ENCODE measurements at regions not wholly inside any gene's neighbourhood (a gene's known extent, or its start where the extent isn't known, plus 50 kb on each side); places are given as distances from the start of the nearest gene placed in this dataset.

GRCh38 chr17:34527908-34528470 lies 51.4 kb upstream of the TMEM132E start:
- DNase-seq, result no peak

- DNase-seq, result no peak
Measured at GRCh38 chr17:34527136-34527907, 52.1 kb upstream of the TMEM132E start.

DNA sequence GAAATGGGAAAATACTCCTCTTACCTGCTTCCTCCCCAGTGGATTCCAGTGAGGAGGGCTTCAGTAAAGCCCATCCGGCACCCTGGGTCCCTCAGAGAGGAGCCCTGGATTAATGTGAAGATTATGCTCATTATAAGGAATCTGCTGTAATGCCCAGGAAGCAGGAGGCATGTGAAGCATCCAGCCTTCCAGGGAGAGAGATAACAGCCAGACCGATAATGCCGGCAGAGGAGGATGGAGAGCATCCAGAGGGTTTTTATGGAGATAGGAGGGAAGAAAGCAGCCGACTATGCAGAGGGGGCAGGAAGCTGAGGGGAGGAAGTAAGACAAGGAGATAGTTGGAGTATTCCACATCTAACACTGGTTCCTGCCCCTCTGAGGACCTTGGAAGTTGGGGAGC lies 53.7 kb upstream of the TMEM132E start:
- DNase-seq, result no peak

DNA sequence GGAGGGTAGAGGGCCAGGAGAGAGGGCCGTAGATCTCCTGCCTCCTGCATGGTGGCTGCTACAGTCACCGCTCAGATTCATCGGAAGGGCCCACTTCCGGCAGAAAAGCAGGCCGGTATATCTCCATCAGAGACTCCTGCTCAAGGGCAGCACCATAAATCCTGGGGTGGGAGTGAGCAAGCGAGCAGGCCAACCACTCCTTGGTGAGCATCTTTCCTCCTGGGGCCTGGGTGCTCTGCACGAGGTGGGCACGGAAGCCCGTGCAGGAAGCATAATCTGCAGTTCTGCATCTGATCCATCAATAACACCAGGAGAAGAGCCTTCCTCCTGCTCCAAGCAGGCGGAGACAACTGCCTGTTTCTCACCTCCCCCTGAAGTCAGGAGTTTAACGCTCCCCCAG lies 57.4 kb upstream of the TMEM132E start:
- DNase-seq, result no peak

- no peak for DNase-seq
Measured at GRCh38 chr17:34519282-34519681, 60.1 kb upstream of the TMEM132E start.

GRCh38 chr17:34517406-34517805 lies 62.0 kb upstream of the TMEM132E start:
- no peak for DNase-seq

DNA sequence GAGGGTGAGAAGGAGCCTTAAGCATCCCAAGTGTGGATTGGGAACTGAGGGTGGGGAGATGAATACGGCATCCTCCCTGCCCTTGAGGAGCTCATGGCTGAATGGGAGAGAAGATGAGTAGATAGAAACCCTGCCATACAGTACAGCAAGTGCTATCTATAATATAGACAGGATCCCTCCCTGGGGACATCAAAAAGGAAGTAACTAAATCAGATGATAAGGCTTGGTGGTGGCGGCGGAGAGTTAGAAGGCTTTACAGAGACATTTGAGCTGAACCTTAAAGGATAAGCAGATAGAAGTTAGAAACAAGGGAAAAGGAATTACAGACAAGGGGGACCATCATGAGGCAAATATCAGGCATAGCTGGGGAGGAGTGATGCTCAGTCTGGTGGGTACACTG lies 67.5 kb upstream of the TMEM132E start:
- no peak for DNase-seq

DNA sequence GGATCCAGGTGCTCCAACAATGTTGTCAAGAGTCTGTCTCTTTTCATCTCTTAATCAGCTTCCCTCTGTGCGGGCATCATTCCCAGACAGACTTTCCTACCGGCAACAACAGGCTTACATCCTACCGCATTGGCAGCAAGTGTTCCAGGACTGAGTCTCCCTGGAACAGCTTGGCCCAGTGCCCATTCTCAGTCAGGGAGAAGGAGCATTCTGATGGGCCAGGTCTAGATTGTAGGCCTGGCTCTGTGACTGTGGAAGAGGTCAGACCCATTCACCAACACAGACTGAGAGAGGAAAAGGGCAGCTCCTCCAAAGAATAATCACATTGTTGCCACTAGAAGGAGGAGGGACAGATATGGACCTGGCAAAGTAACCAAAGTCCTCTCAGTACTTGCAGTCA lies 68.1 kb upstream of the TMEM132E start:
- no peak for DNase-seq

DNA sequence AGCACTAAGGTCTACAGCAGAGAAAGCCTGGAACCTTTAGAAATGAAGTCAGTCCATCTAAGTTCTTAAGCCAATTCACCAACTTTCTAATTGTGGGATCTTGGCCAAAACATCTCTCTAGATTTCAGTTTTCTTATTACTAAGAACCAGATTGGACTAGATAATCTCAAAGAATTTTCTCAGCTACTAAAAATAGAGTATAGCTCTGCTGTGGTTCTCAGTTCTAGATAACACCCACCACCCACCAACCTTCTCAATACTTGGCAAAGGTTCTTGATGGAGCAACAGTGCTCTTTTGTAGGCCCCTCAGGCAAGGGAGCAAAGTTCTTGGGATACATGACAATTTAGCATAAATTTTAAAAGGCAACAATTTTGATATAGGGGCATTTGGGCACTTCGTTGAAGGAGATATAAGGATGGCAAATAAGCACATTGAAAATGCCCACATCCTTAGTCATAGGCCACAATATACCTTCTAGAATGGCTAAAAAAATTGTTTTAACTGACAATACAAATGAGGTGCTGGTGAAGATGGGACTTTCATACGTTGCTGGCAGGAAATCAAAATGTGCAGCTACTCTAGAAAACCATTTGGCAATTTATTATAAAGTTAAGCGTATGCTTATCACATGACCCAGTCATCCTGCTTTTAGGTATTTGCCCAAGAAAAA lies 74.4 kb upstream of the TMEM132E start:
- no peak for DNase-seq

DNA sequence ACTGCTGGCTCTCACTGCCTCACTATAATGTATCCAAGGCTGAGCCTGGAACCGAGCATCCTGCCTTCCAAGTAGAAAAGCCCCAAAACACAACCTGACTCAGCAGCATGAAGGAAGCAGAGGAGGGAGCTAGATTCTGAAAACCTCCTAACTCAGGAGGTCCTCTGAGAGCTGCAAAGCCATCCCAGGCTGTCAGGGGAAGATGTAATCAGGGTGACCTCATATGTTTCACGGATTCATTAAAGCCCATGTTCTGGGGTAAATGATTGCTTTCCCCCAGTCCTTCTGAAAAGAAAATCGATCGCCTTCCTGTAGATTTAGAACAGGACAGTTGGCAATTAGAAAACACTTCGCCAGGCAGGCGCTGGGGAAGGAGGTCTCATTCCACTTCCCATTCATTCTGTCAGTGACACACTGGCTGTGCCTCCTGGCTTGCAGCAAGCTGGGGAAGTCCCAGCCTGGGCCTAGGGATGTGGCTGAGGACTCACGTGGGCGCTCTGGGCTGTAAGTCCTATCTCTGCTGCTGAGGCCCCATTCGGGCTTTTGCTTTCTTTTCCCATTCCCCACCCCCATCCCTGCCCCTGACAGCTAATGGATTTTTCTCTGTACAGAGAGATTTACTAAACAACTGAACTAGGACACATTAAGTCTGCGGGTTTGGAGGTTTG lies 75.7 kb upstream of the TMEM132E start:
- no peak for DNase-seq

DNA sequence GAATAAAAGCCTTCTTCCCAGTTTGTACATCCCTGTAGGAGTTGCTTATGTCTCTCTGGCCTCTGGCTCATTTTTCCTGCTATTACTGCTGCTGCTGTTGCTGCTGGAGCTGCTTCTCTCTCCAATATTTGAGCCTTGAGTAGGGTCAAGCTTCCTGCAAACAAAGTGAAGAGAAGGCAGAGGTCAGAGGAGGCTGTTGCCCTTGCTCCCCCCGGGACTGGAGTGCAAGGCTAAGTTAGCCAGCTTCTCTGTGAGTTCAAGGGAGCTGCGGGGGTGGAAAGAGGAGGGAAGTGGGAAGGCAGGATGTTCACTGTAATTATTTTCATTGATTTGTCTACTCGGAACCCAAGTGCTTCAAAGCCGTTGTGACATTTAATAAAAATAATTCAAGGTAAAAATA lies 77.0 kb upstream of the TMEM132E start:
- no peak for DNase-seq

- no peak for DNase-seq
Measured at GRCh38 chr17:34499576-34499975, 79.8 kb upstream of the TMEM132E start.

DNA sequence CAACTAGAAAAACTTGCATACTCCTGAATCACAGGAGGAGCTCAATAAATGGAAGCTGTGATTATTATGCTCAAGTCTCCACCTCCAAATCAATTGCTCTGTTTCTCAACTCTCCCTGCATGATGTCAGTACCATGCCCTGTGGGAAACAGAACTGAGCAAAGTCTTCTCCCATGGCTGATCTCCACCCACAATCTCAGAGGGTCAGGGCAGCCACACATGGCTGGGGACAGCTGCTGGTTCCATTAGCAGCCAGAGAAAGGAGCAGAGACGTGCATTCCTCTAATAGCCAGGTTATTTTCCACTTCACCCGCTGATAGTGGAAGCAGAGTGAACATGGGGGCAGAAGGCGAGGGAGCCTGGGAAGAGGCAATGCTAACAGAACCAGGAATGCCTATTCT lies 85.5 kb upstream of the TMEM132E start:
- DNase-seq, result no peak

DNA sequence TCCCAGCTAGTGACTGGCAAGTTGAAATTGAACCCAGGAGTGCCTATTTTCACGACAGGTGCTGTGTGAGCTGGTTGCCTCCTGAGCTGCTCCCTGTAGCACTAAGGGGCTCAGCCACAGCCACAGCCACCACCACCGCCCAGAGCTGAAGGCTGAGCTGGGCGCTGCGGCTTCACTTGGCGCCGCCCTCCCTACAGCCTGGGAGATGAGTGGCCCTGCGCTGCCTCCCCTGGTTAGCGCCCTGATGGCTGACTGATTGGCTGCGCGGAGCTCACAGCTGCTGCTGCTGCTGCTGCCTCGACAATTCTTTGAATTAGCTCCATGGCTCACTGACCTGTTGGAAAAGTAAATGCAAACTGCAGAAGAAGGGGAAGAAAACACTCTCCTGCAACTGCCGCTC lies 91.8 kb upstream of the TMEM132E start:
- DNase-seq, result no peak

GRCh38 chr17:34486761-34487160 lies 92.6 kb upstream of the TMEM132E start:
- DNase-seq, result no peak

GRCh38 chr17:34485999-34486398 lies 93.4 kb upstream of the TMEM132E start:
- DNase-seq, result no peak

- no peak for DNase-seq
Measured at GRCh38 chr17:34484193-34484733, 95.1 kb upstream of the TMEM132E start.

DNA sequence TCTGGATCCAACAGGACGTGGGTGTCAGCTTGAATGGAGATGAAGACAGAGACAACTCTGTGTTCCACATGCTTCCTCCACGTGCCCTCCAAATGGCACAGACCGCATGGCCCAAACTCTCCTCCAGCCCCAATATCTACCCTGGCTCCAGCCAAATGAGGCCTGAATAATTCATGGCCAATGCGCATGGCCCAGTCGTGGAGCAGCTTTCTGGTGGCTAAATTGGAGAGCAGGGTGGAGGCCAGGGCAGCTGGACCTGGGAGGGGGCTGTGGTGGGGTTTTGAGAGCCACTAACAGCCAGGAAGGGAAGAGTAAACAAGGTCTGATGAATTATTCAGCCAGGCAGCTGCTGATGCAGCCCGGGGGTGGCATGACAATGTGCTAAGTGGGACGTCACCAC lies 96.7 kb upstream of the TMEM132E start:
- DNase-seq, result no peak

- no peak for DNase-seq
Measured at GRCh38 chr17:34481779-34482178, 97.6 kb upstream of the TMEM132E start.

DNA sequence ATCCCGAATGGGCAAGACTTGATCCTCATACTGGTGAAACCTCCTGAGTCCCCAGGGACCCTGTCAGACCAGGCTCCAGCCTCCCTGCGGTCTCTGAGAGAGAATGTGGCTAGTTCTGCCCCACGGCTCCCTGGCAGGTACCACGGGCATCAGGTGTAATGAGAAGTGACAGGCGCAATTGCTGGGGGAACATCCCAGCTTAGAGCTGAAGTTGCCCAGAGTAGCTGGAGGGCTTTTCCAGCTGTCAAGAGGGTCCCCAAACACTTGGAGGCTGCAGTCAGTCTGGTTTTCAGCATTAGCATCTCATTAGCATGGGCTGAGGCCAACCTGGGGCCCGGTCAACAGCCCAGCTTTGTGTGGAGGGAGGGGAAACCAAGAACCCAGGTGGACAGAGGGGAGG lies 100.0 kb upstream of the TMEM132E start:
- DNase-seq, result no peak

DNA sequence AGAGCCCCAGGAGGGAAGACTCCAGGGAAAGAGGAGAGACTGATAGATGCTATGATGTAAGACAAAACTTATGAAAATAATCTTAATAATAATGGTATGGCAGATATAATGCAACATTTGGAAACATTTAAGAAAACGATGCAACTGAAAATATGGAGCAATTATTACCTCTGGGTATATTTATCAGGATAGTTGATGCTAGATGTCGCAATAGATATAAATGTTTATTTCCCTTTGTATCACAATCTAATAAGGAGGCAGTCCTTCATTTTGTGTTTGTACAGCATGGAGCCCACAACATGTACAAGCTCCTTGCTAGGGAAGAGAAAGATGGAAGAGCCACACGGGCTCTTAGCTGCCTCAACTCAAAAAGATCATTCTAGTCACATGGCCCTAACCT lies 101.1 kb upstream of the TMEM132E start:
- DNase-seq, result no peak

GRCh38 chr17:34475296-34475695 lies 104.1 kb upstream of the TMEM132E start:
- no peak for DNase-seq

- no peak for DNase-seq
Measured at GRCh38 chr17:34474706-34475105, 104.7 kb upstream of the TMEM132E start.

DNA sequence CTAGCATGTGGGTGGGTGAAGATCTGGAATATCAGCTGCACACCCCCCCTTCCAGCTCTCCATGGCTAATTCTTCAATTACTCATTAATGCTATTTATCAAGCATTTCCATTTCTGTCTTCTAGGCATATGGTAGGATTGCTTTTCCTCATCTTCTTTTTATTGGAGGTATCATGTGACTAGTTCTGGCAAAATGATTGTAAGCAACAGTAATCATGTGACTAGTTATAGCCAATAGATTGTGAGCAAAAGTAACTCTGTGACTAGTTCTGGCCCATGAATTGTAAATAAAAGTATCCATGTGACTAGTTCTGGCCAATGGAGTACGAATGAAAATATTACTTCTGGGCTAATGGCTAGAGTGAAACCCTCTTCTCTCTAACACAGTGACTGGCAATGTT lies 107.0 kb upstream of the TMEM132E start:
- DNase-seq, result no peak

All from CD4-positive, alpha-beta T cell treated with Interleukin-17A for 4 hours (primary cell).